C4-2B (cell line): ENCODE measurements at regions not wholly inside any gene's neighbourhood (a gene's known extent, or its start where the extent isn't known, plus 50 kb on each side); places are given as distances from the start of the nearest gene placed in this dataset.
"Not testable (repeated sequence)": the region's sequence is repeated elsewhere in the genome, so short reads cannot be mapped to it uniquely, and the experiment has no call there.

Experiments
- CTCF ChIP-seq: fragments of 450-650 bp; conservative IDR thresholded peaks from 2 replicates; pipeline ENCODE4 v1.5.1; 2017; ENCODE audit warnings: mild to moderate bottlenecking
- ZFX ChIP-seq: fragments of 450-650 bp; IDR thresholded peaks from 2 replicates; pipeline ENCODE4 v1.6.1; 2017

DNA sequence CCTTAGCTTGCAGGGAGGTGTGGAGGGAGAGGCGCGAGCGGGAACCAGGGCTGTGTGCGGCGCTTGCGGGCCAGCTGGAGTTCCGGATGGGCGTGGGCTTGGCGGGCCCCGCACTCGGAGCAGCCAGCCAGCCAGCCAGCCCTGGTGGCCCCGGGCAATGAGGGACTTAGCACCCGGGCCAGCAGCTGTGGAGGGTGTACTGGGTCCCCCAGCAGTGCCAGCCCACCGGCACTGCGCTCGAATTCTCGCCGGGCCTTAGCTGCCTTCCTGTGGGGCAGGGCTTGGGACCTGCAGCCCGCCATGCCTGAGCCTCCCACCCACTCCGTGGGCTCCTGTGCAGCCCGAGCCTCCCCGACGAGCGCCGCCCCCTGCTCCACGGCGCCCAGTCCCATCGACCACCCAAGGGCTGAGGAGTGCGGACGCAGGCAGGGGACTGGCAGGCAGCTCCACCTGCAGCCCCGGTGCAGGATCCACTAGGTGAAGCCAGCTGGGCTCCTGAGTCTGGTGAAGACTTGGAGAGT is 462.2 kb downstream of the ACTL7B start:
- TF ChIP-seq CTCF, ZFX: not testable (repeated sequence)
